GM21367 (cell line): ENCODE measurements at regions not wholly inside any gene's neighbourhood (a gene's known extent, or its start where the extent isn't known, plus 50 kb on each side); places are given as distances from the start of the nearest gene placed in this dataset.
"Not testable (repeated sequence)": the region's sequence is repeated elsewhere in the genome, so short reads cannot be mapped to it uniquely, and the experiment has no call there.

Source experiments
- ATAC-seq: cut with Tn5 transposase; IDR thresholded peaks from one replicate; pipeline ENCODE4 v1.9.1; 2021; ENCODE audit not compliant: unreplicated experiment

- no peak for ATAC-seq
Measured at GRCh38 chr3:26058901-26059321, 269.0 kb downstream of the OXSM start.

DNA sequence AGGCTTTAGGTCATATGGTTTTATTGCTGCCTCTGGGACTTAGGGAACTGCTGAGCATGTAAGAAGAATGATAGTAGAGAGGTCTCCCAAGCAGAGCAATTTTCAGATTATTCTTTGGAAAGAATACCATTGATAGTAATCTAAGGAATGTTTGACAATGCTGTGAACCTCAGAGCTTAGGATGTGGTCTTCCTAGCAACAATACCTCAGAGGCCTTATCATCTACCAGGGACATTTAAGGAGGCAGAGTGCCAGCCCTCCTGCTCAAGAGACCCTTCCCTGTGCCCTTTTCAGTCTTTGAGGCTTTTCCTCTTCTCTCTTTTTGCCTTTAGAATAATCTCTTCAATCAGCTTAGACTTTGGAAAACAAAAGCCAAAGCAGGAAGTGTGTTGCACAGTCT lies 272.1 kb downstream of the OXSM start:
- ATAC-seq, result no peak

GRCh38 chr3:26064297-26064696 lies 274.4 kb downstream of the OXSM start:
- no peak for ATAC-seq

DNA sequence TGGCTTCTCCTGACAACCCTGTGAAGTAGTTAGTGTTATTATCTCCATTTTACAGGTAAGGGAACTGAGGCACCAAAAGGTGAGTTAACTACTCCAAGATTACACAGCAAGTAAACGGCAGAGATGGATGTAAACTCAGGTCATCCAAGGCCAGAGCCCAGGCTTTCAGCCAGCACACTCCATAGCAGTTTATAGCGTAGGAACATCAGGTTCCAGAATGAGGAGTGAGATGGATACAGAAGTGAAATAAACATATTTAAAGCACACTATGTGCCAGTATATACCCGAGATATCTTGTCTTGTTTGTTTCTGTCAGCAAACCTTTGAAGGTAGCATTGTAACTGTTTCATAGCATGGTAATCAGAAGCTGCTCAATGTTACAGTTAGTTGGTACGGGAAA lies 279.0 kb downstream of the OXSM start:
- no peak for ATAC-seq

GRCh38 chr3:26070854-26071253 lies 281.0 kb downstream of the OXSM start:
- no peak for ATAC-seq

DNA sequence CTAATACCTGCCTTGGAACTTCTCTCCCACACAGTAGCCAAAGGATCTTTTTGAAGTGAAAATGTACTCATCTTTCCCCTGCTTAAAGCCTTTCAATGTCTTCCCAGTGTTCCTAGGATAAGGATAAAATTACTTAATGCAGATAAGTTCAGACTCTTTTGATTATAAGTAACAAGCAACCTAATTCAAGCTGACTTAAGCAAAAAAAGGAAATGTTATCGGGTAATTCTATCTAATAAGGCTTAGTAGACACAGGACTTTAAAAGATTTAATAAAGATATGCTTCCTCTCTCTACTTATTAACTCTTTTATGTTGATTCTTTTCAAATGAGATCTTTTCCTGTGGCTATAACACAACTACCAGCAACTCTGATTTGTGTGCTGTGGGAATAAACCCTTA lies 284.2 kb downstream of the OXSM start:
- ATAC-seq, result no peak

- no peak for ATAC-seq
Measured at GRCh38 chr3:26078539-26078938, 288.6 kb downstream of the OXSM start.

DNA sequence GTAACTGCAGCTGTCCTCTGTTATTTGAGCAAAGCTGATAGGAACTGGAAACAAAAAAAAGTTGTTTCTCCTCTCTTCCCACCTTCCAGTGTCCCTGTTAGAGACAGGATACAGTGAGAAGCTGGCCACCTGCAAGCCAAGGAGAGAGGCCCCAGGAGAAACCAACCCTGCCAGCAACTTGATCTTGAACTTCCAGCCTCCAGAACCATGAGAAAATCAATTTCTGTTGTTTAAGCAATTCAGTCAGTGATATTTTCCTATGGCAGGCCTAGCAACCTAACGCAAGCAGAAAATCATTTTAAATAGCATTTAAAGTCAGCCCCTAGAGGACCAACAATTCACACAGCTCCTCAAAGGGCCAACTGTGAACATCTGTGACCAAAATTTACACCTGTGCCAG lies 291.3 kb downstream of the OXSM start:
- no peak for ATAC-seq

DNA sequence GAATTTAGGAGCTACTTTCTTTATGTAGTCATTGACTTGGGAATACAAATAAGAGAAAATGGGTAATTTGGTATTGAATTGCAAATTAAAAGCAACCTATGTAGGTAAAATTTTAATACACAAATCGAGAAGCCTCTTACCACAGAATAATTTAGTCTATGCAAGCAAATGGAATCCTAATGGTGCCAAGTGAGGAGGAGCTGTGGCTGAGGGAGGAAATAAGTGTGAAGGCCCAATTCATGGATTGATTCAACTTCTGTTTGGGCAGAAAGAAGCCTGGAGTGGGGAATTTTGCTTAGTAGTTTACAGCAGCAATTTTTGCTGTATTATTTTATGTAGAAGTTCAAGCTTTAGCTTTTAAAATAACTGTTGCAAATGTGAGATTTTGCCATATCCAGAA lies 291.9 kb downstream of the OXSM start:
- no peak for ATAC-seq

GRCh38 chr3:26082911-26083310 lies 293.0 kb downstream of the OXSM start:
- no peak for ATAC-seq

- ATAC-seq, result no peak
Measured at GRCh38 chr3:26084629-26085028, 294.7 kb downstream of the OXSM start.

DNA sequence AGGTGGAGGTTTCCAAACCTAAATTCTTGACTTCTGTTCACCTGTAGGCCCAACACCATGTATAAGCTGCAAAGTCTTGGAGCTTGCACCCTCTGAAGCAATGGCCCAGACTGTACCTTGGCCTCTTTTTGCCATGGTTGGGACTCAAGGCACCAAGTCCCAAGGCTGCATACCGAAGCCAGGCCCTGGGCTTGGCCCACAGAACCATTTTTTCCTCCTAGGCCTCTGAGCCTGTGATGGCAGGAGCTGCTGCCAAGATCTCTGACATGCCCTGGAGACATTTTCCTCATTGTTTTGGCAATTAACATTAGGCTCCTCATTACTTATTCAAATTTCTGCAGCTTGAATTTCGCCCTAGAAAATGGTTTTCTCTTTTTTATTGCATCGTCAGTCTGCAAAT lies 297.9 kb downstream of the OXSM start:
- no peak for ATAC-seq

DNA sequence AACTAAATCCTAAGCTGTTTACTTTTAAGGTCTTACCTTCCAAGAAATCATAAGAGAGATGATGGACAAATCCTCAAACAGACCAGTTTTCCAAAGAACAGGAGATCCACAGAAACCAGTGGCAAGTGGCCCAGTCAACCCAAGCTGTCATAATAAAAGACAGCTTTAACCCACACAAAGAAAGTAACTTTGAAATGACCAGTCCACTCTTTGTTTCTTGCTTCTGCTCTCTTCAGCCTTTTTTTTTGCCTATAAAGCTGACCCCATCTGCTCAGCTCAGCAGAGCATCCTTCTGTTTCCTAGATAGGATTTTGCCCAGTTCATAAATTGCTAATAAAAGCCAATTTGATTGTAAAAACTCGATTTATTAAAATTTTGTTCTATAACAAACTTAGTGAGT lies 299.4 kb downstream of the OXSM start:
- no peak for ATAC-seq

- ATAC-seq, result no peak
Measured at GRCh38 chr3:26090589-26090988, 300.7 kb downstream of the OXSM start.

DNA sequence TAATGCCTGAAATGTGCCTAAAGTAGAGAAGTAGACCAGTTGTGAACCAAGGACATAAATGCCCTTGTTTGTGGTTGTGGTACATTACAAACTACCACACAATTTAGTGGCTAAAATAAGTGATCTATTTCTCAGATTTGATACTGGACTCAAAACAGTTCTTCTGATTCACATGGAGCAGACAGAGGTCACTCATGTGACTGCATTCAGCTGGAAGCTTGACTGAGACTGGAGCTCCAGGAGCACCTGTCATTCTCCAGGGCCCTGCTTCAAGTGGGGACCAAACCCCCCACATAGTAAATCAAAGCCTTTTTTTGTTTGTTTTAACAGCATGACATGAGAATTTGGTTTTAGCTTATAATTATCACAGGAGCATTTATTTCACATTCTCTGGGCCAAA lies 301.2 kb downstream of the OXSM start:
- no peak for ATAC-seq

GRCh38 chr3:26091626-26092025 lies 301.7 kb downstream of the OXSM start:
- no peak for ATAC-seq

DNA sequence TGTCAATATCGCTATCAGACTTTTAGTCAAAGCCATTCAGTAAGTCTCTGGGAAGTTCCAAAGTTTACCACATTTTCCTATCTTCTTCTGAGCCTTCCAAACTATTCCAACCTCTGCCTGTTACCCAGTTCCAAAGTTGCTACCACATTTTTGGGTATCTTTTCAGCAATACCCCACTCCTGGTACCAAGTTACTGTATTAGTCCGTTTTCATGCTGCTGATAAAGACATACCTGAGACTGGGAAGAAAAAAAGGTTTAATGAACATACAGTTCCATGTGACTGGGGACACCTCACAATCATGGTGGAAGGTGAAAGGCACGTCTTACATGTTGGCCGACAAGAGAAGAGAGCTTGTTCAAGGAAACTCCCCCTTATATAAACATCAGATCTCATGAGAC lies 307.2 kb downstream of the OXSM start:
- ATAC-seq, result not testable (repeated sequence)

GRCh38 chr3:26099692-26100091 lies 309.8 kb downstream of the OXSM start:
- ATAC-seq, result no peak

DNA sequence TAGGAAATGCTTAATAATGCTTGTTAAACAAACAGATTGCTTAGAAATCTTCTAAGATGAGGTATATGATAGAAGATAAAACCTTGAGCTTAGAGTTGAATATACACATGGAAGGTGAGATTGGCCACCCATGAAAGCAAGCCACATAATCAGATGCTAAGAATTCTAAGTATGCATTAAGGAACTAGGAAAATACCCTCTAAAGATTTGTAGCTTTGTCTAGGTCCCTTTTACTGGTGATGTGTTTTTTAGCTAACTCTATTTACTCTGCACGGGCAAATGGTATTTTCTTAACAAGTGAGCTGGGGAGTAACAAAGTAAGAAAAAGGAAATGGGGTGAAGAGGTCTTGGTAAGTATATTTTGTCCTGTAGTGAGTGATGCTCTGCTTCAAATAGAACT lies 310.3 kb downstream of the OXSM start:
- no peak for ATAC-seq

- ATAC-seq, result no peak
Measured at GRCh38 chr3:26102376-26102775, 312.5 kb downstream of the OXSM start.

- ATAC-seq, result no peak
Measured at GRCh38 chr3:26104851-26105251, 315.0 kb downstream of the OXSM start.

DNA sequence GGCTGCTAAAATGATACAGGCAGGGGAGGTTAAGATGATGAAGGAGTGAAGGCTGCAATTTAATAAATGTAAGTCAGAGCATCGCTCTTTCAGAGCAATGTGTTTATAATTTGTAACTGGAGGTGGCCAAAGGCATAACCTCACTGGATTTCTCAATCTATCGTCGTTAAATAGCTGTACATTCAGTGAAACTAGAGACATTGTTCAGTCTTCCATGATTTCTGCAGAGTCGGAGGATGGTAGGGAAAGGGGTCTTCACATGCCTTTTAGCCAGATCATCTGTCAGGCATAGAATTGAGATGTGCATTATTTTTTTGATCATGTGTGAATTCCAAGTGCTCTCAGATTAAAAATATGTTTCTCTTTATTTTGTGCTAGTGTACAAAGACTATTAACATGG lies 315.4 kb downstream of the OXSM start:
- no peak for ATAC-seq

GRCh38 chr3:26106228-26106627 lies 316.3 kb downstream of the OXSM start:
- ATAC-seq, result no peak

GRCh38 chr3:26108846-26109489 lies 319.1 kb downstream of the OXSM start:
- ATAC-seq, result no peak
